ENCODE measurements at regions not wholly inside any gene's neighbourhood (a gene's known extent, or its start where the extent isn't known, plus 50 kb on each side); places are given as distances from the start of the nearest gene placed in this dataset.

GRCh38 chr15:69552057-69552815, 99.6 kb downstream of the RPLP1 start:
- DNase-seq (ENCODE audit: low spot score) = no peak
- no peak for TF ChIP-seq CTCF (IDR thresholded peaks at IDR 0.05)
- no peak for ATAC-seq (ENCODE audit: insufficient number of reproducible peaks, low FRiP score, low read depth)
- no peaks in the 10 kb centered on the region for H3K9me3 ChIP-seq
- H3K4me1 ChIP-seq (ENCODE audit: control insufficient read depth in 1 of 2, low read depth in 2 of 2) = peaks cover 4 to 10% of the 10 kb centered on the region in 2 donors
- H3K4me3 ChIP-seq = no peak overlapping the region
- no peaks in the 10 kb centered on the region for H3K36me3 ChIP-seq
- H3K27me3 ChIP-seq (replicated peaks; ENCODE audit: insufficient read depth) = no peaks in the 10 kb centered on the region
- no peak overlapping the region for H3K27ac ChIP-seq

GRCh38 chr15:69553686-69554085, 101.1 kb downstream of the RPLP1 start:
- Histone ChIP-seq H3K9me3 (no peaks in the 10 kb centered on the region), H3K4me3 (no peak overlapping the region), H3K27ac (no peak overlapping the region), H3K27me3 (replicated peaks; ENCODE audit: insufficient read depth) (no peaks in the 10 kb centered on the region), H3K4me1 (ENCODE audit: control insufficient read depth in 1 of 2, low read depth in 2 of 2) (peaks cover 10 to 21% of the 10 kb centered on the region in 2 donors), H3K36me3 (no peaks in the 10 kb centered on the region)
- no peak for TF ChIP-seq CTCF (IDR thresholded peaks at IDR 0.05)
- no peak for ATAC-seq (ENCODE audit: insufficient number of reproducible peaks, low FRiP score, low read depth)
- DNase-seq (ENCODE audit: low spot score) = no peak

DNA sequence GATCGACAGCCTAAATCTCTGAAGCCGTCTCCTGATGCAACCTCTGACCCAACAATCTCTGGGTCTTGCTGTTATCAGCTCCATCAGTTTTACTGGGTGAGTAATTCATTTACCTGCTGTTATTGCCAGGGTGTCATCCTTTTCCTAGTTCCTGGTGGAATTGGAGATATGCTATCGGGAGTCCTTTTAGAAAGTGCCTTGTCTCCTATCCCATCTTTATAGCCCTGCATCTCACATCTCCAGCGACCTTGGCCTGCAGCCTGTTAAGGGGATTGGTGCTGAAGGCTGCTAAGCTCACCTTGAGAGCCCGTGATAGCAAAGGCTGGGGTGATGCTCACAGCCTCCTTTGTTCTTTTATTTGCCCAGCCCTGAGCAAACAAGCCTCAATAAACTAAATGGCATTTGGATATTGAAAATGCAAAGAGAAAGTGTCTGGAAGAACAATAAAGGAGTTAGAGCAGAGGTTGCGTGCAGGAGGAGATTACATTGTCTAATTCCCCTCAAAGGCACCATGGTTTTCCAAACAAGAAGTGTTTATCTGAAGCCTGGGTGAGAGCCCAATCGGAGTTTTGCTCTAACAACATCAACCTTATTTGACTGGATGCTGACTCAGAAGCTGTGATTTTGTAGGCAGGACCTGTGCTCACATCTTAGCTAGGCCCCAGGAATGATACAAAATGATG, 101.8 kb downstream of the RPLP1 start:
- H3K36me3 ChIP-seq = no peaks in the 10 kb centered on the region
- H3K27ac ChIP-seq = no peak overlapping the region
- H3K4me1 ChIP-seq (ENCODE audit: control insufficient read depth in 1 of 2, low read depth in 2 of 2) = peaks cover 10 to 21% of the 10 kb centered on the region in 2 donors
- no peak overlapping the region for H3K4me3 ChIP-seq
- DNase-seq (ENCODE audit: low spot score) = no peak
- no peaks in the 10 kb centered on the region for H3K9me3 ChIP-seq
- ATAC-seq (ENCODE audit: insufficient number of reproducible peaks, low FRiP score, low read depth) = no peak
- TF ChIP-seq CTCF (IDR thresholded peaks at IDR 0.05) = no peak
- no peaks in the 10 kb centered on the region for H3K27me3 ChIP-seq (replicated peaks; ENCODE audit: insufficient read depth)

GRCh38 chr15:69555080-69555479, 102.5 kb downstream of the RPLP1 start:
- Histone ChIP-seq H3K27ac (no peak overlapping the region), H3K36me3 (no peaks in the 10 kb centered on the region), H3K4me3 (no peak overlapping the region), H3K9me3 (no peaks in the 10 kb centered on the region), H3K27me3 (replicated peaks; ENCODE audit: insufficient read depth) (no peaks in the 10 kb centered on the region), H3K4me1 (ENCODE audit: control insufficient read depth in 1 of 2, low read depth in 2 of 2) (peaks cover 10 to 21% of the 10 kb centered on the region in 2 donors)
- no peak for TF ChIP-seq CTCF (IDR thresholded peaks at IDR 0.05)
- ATAC-seq (ENCODE audit: insufficient number of reproducible peaks, low FRiP score, low read depth) = no peak
- no peak for DNase-seq (ENCODE audit: low spot score)

GRCh38 chr15:69556344-69556743, 103.7 kb downstream of the RPLP1 start:
- no peak overlapping the region for H3K4me3 ChIP-seq
- no peak overlapping the region for H3K27ac ChIP-seq
- ATAC-seq (ENCODE audit: insufficient number of reproducible peaks, low FRiP score, low read depth) (no peak), DNase-seq (ENCODE audit: low spot score) (no peak)
- H3K27me3 ChIP-seq (replicated peaks; ENCODE audit: insufficient read depth) = no peaks in the 10 kb centered on the region
- TF ChIP-seq CTCF (IDR thresholded peaks at IDR 0.05) = no peak
- no peaks in the 10 kb centered on the region for H3K9me3 ChIP-seq
- peaks cover 10 to 21% of the 10 kb centered on the region in 2 donors for H3K4me1 ChIP-seq (ENCODE audit: control insufficient read depth in 1 of 2, low read depth in 2 of 2)
- no peaks in the 10 kb centered on the region for H3K36me3 ChIP-seq
